ENCODE measurements at regions not wholly inside any gene's neighbourhood (a gene's known extent, or its start where the extent isn't known, plus 50 kb on each side); places are given as distances from the start of the nearest gene placed in this dataset.

DNA sequence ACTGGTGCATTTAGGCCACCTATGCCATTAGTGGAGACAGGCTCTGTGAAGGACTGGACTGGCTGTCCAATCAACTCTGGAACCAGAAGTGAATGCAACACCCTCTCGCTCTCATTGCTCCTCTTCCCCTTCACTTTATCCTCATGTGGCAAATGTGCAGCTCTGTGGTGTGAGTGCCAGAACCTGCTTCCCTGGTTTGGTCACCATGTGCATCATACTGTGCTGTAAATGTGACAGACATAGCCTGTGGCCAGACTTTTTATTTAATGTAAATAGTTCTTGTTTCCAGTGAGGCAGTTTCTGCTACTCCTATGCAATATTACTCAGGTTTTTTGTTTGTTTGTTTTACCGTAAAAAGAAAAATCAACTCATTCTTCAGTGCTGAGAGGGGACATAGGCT, 73.0 kb upstream of the PPP1R9A start:
- H3K27me3 ChIP-seq (replicated peaks; ENCODE audit: insufficient read depth, low read length), result no peaks in the 10 kb centered on the region
- H3K4me3 ChIP-seq (ENCODE audit: low read length), result no peak overlapping the region
- H3K27ac ChIP-seq (ENCODE audit: low read length), result no peak overlapping the region

GRCh38 chr7:94838717-94839116, 68.7 kb upstream of the PPP1R9A start:
- TF ChIP-seq CTCF (IDR thresholded peaks at IDR 0.05; ENCODE audit: low read length) (no peak), EZH2phosphoT487 (IDR thresholded peaks at IDR 0.05; ENCODE audit: low read length) (no peak), EZH2 (optimal IDR thresholded peaks at IDR 0.05; ENCODE audit: low read depth, low read length) (no peak)
- no peak overlapping the region for H3K4me3 ChIP-seq (ENCODE audit: low read length)
- no peaks in the 10 kb centered on the region for H3K27me3 ChIP-seq (replicated peaks; ENCODE audit: insufficient read depth, low read length)
- no peak overlapping the region for H3K9ac ChIP-seq (ENCODE audit: low read length)
- H3K36me3 ChIP-seq (replicated peaks; ENCODE audit: insufficient read depth, low read length), result no peaks in the 10 kb centered on the region
- H3K9me2 ChIP-seq (replicated peaks; ENCODE audit: insufficient read depth, low read length), result no peaks in the 10 kb centered on the region
- no peaks in the 10 kb centered on the region for H4K20me1 ChIP-seq (ENCODE audit: insufficient read depth, low read length)
- H3F3A ChIP-seq (ENCODE audit: insufficient read depth, low read length), result no peaks in the 10 kb centered on the region
- no peaks in the 10 kb centered on the region for H3K79me2 ChIP-seq (ENCODE audit: low read length)
- no peak overlapping the region for H3K27ac ChIP-seq (ENCODE audit: low read length)
- no peak for DNase-seq
- no peaks in the 10 kb centered on the region; the same call in 1 of the 2 replicates for H3K9me3 ChIP-seq (replicated peaks; ENCODE audit: insufficient read depth, low read length)
- no peak overlapping the region for H3K4me2 ChIP-seq (ENCODE audit: low read depth, low read length)
- no peaks in the 10 kb centered on the region for H3K4me1 ChIP-seq (ENCODE audit: low read length)
- H2AFZ ChIP-seq (ENCODE audit: low read length), result no peak overlapping the region

More for the DNA sequence above, 73.0 kb upstream of the PPP1R9A start:
- Histone ChIP-seq H3K9ac (ENCODE audit: low read length) (no peak overlapping the region), H3K9me2 (replicated peaks; ENCODE audit: insufficient read depth, low read length) (no peaks in the 10 kb centered on the region), H3K79me2 (ENCODE audit: low read length) (no peaks in the 10 kb centered on the region), H3K9me3 (replicated peaks; ENCODE audit: insufficient read depth, low read length) (no peaks in the 10 kb centered on the region; the same call in 1 of the 2 replicates), H3K4me1 (ENCODE audit: low read length) (no peaks in the 10 kb centered on the region), H3K4me2 (ENCODE audit: low read depth, low read length) (no peak overlapping the region), H2AFZ (ENCODE audit: low read length) (no peak overlapping the region), H4K20me1 (ENCODE audit: insufficient read depth, low read length) (no peaks in the 10 kb centered on the region), H3F3A (ENCODE audit: insufficient read depth, low read length) (no peaks in the 10 kb centered on the region), H3K36me3 (replicated peaks; ENCODE audit: insufficient read depth, low read length) (no peaks in the 10 kb centered on the region)
- TF ChIP-seq CTCF (IDR thresholded peaks at IDR 0.05; ENCODE audit: low read length) (no peak), EZH2 (optimal IDR thresholded peaks at IDR 0.05; ENCODE audit: low read depth, low read length) (no peak), EZH2phosphoT487 (IDR thresholded peaks at IDR 0.05; ENCODE audit: low read length) (no peak)
- no peak for DNase-seq

- Histone ChIP-seq H4K20me1 (ENCODE audit: insufficient read depth, low read length) (no peaks in the 10 kb centered on the region), H3K79me2 (ENCODE audit: low read length) (no peaks in the 10 kb centered on the region), H3K9me3 (replicated peaks; ENCODE audit: insufficient read depth, low read length) (no peaks in the 10 kb centered on the region; the same call in 1 of the 2 replicates), H3K4me1 (ENCODE audit: low read length) (no peaks in the 10 kb centered on the region), H3K4me3 (ENCODE audit: low read length) (no peak overlapping the region), H3K27ac (ENCODE audit: low read length) (no peak overlapping the region), H3F3A (ENCODE audit: insufficient read depth, low read length) (no peaks in the 10 kb centered on the region), H3K9me2 (replicated peaks; ENCODE audit: insufficient read depth, low read length) (no peaks in the 10 kb centered on the region), H2AFZ (ENCODE audit: low read length) (no peak overlapping the region), H3K9ac (ENCODE audit: low read length) (no peak overlapping the region), H3K36me3 (replicated peaks; ENCODE audit: insufficient read depth, low read length) (no peaks in the 10 kb centered on the region), H3K4me2 (ENCODE audit: low read depth, low read length) (no peak overlapping the region), H3K27me3 (replicated peaks; ENCODE audit: insufficient read depth, low read length) (no peaks in the 10 kb centered on the region)
- DNase-seq, result no peak
- no peak for TF ChIP-seq EZH2 (optimal IDR thresholded peaks at IDR 0.05; ENCODE audit: low read depth, low read length)
- no peak for TF ChIP-seq CTCF (IDR thresholded peaks at IDR 0.05; ENCODE audit: low read length)
- no peak for TF ChIP-seq EZH2phosphoT487 (IDR thresholded peaks at IDR 0.05; ENCODE audit: low read length)
Measured at GRCh38 chr7:94843553-94843952, 63.8 kb upstream of the PPP1R9A start.

All from MM.1S (cell line).